Left hindlimb (tissue), 1 donor: ENCODE measurements at regions not wholly inside any gene's neighbourhood (a gene's known extent, or its start where the extent isn't known, plus 50 kb on each side); places are given as distances from the start of the nearest gene placed in this dataset.
"Not testable (repeated sequence)": the region's sequence is repeated elsewhere in the genome, so short reads cannot be mapped to it uniquely, and the experiment has no call there.

Experiments
- DNase-seq: peaks from one replicate; pipeline ENCODE4 v3.0.0-alpha.2; 2018

DNA sequence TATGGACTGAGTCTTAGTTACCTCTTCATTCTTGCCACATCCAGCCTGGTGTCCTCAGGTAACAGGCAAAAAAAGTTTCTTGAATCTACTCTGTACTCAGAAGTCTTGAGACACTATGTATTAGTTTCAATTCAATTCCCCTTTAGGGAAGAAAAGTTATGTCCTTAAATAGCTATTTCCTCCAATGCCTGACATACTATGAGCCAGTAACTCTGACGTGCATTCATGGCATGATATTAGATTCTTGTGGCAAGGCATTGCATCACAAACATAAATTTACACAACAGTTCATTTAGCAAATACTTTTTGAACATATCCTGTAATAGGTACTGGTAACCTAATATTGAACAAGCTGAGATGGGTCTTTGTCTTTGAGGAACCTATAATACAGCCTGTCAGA is 109.3 kb upstream of the FOXB1 start:
- DNase-seq: no peak

DNA sequence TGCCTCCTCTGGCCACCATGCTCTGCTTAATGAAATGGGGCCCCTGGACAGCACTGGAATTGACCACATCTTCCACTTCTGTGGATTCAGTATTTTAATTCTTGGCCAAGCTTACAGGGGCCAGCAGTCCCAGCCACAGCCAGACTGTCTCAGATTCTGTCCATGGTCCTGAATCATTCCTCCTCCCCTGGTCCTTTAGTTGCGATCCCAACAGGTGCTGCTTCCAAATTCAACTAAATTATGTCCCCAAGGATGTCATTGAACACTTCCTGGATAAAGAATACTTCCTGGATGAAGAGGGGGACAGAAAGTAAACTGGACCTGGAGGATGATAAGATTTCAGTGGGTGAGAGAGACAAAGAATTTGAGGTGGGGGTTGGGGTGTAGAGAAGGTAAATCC is 111.1 kb upstream of the FOXB1 start:
- DNase-seq: no peak

- not testable (repeated sequence) for DNase-seq
These were observed 116.2 kb upstream of the FOXB1 start for GRCh38 chr15:59887870-59888269.

DNA sequence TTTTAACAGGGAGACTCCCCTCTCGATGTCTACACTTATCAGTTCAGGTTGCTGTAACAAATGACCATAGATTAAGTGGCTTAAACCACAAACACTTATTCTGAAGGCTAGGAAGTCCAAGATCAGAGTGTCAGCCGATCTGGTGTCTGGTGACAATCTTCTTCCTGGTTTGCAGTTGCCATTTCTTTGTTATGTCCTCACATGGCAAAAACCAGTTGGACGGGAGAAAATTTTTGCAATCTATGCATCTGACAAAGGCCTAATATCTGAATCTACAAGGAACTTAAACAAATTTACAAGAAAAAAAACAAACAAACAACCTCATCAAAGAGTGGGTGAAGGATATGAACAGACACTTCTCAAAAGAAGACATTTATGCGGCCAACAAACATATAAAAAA is 116.9 kb upstream of the FOXB1 start:
- no peak for DNase-seq

DNA sequence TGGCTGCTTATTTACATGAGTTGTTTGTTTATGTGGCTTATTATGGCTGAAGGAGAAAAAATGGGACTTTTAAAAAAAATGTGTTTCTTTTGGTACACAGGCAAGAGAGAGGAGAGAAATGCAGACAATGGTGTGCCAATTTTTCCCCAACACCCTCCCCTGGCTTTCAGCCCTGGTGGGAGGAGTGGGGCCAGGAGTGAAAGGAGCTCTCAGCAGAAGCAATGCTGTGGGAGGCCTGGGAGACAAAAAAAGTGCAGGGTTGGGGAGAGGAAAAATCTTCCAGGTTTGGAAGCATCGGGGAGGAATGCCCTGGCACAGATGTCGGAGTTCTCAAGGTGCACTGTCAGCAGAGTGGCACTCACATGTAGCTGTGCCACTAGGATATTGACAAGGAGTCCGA is 117.7 kb upstream of the FOXB1 start:
- DNase-seq: no peak

GRCh38 chr15:59885832-59886231 is 118.3 kb upstream of the FOXB1 start:
- DNase-seq: no peak

DNA sequence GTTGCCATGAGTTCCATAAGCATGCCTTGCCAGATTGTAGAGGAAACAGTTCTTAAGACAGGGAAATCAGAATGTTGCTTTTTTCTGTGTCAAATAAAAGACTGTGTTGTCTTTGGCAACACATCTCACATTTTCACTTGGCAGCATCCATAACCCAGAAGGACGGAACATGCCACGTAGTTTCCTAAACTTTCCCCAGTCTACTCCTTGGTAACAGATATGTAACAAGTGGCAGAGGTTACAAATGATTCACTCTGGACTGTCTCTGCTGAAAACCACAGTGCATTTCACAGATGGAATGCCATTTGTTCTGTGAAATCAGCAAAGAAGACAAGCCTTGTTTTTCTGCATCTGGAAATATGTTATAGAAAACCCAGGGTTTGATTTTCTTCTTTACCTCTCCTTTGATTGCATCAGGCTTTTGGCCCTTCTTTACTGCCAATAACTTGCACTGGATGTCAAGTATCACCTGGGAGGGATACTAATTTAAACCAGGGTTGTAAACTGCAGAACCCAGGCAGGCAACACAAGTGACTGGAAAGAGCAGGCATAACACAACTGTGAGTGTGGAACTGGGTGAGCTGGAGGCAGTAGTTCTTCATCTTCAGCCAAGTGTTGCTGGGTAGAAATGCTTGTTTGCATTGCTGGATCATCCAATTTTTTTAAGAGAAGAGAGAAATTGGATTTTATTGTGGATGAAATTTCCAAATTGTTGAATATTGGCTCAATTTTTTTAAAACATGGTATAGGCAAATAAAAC is 124.4 kb upstream of the FOXB1 start:
- DNase-seq: no peak

DNA sequence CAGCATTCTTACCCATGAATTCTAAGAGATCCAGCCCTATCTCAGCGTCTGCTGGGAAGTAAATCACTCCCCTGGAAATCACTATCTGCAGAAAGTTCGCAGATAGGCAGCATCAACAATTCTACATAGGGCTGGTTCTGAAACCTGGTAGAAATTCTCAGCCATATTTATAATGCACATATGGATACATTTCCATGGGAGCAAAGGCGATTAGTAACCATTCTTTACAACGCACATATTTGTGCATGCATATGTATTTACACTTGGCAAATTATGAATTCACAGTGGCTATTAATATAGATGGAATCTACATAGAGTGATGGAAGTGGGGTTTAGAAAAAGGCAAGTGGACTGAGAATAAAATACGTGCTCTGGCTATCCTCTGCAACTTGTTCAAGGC is 128.0 kb upstream of the FOXB1 start:
- no peak for DNase-seq

GRCh38 chr15:59873644-59874272 is 130.4 kb upstream of the FOXB1 start:
- DNase-seq: no peak

DNA sequence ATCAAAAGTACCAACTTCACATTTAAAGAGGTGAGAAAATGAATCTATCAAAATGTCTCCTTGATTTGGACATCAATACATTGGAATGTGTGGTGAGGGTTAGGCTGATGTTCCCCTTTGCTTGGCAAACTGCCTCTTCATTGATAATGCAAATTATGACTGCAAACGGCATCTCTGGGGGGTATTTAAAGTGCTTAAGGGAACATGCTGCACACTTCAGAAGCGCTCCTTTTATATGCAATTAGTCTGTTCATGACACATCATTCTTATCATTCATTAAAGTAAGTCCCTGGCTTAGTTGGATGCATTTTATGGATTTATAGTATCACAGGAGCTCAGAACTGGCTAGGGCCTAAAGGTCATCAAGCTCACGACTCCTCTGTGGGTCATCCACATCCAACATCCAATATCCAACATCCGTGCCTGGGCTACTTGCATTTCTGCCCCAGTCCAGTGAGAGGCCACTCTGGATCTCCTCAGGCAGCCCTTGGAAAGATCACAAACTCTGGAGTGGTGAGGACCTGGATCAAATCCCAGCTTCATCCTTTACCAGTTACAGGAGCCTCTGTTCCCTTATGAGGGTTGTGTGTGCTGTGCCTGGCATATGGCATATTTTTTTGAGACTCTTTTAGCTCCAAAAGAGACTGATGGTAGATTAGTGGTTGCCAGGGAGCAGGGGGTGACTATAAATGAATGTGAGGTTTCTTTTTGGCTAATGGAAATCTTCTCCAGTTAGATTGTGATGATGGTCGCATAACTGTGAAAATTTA is 136.8 kb upstream of the FOXB1 start:
- no peak for DNase-seq

- no peak for DNase-seq
These were observed 137.5 kb upstream of the FOXB1 start for GRCh38 chr15:59866642-59867041.

DNA sequence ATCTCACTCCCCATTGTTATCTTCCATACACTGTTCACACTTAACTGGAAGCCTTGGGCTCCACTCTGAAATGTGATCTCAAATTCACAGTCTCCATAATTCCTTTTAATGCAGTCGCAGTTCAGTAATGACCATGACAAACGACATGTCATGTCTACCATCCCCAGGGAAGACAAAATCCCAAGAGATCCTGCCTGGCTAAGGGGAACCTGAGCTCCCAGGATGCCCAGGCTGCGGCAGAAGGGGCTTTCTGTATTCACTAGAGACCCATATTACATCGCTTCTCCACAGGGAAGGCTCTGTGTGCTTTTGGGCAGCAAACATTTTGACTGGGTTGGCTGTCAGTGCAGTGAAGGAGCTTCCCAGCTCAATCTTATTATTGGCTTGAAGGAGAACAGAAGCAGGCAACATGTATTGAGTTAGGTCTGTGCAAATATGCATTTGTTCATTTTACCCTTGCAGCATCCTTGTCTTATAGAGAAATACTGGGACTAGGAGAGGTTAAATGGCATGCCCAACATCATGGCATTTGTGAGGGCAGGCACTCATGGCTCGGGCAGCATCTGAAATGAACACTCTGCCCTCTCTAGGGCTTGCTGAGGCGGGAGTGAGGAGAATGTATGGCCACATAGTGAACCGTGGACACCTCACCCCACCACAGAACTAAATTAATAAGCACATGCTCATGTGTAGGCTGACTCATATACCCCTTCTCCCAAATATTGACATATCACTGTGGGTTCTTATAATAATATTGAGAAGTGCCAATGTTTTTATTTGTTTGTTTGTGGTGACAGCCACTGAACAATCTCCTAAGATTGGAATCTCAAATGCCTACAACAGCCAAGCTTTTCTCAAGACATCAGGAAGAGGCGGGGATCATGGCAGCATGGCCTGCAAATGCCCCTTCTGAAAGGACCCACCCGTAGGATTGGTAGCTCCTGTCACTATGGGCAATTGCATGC is 141.6 kb upstream of the FOXB1 start:
- no peak for DNase-seq

- no peak for DNase-seq
These were observed 156.1 kb upstream of the FOXB1 start for GRCh38 chr15:59847968-59848367.

- no peak for DNase-seq
These were observed 156.9 kb upstream of the BNIP2 start for GRCh38 chr15:59845942-59846499.

DNA sequence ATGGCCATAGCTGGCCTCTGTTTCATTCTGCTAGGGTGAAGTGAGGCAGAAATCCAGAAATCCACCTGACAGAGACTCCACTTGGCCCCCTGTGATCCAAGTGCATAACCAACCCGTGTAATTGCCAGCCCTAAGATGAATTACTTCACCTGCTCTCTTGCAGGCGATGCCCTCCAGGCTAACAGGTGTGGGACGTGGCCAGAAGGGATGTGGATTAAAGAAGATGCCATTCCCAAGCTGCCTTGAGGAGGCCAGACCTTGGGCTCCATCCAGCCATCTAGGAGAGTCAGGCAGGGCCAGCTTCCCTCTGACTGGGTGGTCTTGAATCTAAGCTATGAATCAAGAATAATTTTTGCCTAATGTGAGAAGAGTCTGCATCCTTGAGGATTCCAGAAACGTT is 154.5 kb upstream of the BNIP2 start:
- DNase-seq: no peak

DNA sequence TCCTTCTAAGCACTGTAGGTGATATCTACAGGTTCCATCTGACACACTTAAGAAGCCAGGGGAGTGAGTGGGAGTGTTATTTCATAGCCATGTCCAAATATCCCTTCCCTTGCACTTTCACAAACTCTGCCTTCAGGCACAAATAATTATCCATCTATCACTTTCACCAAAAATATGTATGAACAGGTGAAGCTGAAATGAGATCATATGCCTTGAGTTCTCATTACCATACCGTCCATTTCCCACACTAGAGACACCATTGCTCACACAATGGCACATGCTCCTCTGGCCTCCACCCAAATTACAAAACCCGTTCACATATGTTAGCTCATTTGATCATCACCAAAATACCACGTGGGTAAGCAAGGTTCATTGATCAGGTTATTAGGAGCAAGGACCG is 151.9 kb upstream of the BNIP2 start:
- no peak for DNase-seq

- DNase-seq: no peak
These were observed 150.8 kb upstream of the BNIP2 start for GRCh38 chr15:59839906-59840305.

GRCh38 chr15:59838900-59839299 is 149.8 kb upstream of the BNIP2 start:
- no peak for DNase-seq

- DNase-seq: no peak
These were observed 146.7 kb upstream of the BNIP2 start for GRCh38 chr15:59835776-59836175.

DNA sequence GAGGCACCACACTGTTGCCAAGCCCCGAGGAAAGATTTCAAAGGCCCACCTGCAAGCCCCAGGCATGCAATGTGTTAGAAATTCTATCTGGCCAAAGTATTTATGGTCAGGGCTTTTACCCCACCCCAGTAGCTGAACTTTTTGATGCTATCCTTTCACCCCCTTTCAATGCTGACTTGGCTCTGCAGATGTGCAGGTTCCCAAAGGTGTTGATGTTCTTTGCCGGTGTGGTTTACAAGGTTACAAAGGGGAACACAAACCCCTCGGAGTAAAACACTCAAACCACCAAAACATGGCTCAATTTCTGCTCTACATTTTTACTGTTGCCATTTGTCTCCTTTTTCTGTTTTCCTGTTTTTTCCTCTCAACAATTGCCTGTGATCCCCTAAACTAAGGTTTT is 145.4 kb upstream of the BNIP2 start:
- no peak for DNase-seq

- DNase-seq: no peak
These were observed 144.2 kb upstream of the BNIP2 start for GRCh38 chr15:59833366-59833765.

DNA sequence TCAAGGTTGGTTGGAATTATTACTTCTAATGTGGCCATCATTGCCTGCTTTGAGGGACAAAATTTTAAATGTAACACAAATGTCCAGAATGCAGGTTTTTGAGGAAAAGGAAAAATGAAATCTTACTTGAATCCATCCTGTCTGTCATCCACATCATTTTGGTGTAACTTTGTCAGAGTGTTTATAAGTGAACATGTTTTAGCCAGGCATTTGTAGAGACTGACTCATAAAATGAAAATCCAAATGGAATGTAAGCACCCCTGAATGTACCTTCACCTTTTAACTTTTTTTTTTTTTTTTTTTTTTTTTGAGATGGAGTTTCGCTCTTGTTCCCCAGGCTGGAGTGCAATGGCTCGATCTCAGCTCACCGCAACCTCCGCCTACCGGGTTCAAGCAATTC is 141.8 kb upstream of the BNIP2 start:
- no peak for DNase-seq

DNA sequence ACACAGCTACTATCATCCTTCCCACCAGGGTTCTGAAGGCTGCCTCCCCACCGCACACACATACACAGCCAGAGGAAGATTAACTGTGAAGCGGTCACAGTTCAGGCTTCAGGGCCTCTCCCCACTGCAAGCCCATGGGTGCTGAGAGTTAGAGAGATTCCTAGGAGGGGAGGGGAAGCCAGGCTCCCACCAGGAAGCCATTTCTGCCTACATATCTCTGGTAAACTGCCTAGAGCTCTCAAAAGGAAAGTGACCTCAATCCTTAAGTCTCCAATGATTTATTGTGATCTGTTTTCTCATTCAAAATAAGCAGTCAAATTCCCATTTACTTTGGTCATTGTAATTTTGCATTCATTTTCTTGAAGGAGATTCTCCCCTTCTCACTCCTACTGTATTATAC is 141.0 kb upstream of the BNIP2 start:
- DNase-seq: no peak
